Suprapubic skin (tissue), 4 donors: ENCODE measurements at regions not wholly inside any gene's neighbourhood (a gene's known extent, or its start where the extent isn't known, plus 50 kb on each side); places are given as distances from the start of the nearest gene placed in this dataset.

Source experiments
- DNase-seq, 2 donors: peaks; one replicate each; pipeline ENCODE4 v3.0.0-alpha.2; 2019; ENCODE audit warnings: low spot score in 2 of 2
- H3K27ac ChIP-seq: fragments of 200-600 bp; sonication (generic); one replicate; pipeline ENCODE4 v1.5.1; 2019
- H3K27me3 ChIP-seq: fragments of 200-600 bp; sonication (generic); one replicate; pipeline ENCODE4 v1.5.1; 2019
- H3K36me3 ChIP-seq: fragments of 200-600 bp; sonication (generic); one replicate; pipeline ENCODE4 v1.5.1; 2019
- H3K4me1 ChIP-seq: fragments of 200-600 bp; sonication (generic); one replicate; pipeline ENCODE4 v1.5.1; 2019
- H3K4me3 ChIP-seq: fragments of 200-600 bp; sonication (generic); one replicate; pipeline ENCODE4 v1.5.1; 2019; ENCODE audit warnings: mild to moderate bottlenecking
- H3K9me3 ChIP-seq: fragments of 200-600 bp; sonication (generic); one replicate; pipeline ENCODE4 v1.5.1; 2019
- EP300 ChIP-seq: sonication (generic); formaldehyde crosslinking; IDR thresholded peaks from one replicate; pipeline ENCODE4 v1.6.1; 2017; ENCODE audit warnings: antibody characterized with exemption
- POLR2A ChIP-seq, 2 donors: fragments of 450-650 bp; IDR thresholded peaks; one replicate each; pipeline ENCODE4 v1.6.1; 2017; ENCODE audit warnings: antibody characterized with exemption in 2 of 2, mild to moderate bottlenecking in 2 of 2, moderate library complexity in 2 of 2
- POLR2AphosphoS5 ChIP-seq, 3 donors: sonication (generic); formaldehyde crosslinking; IDR thresholded peaks; one replicate each; pipeline ENCODE4 v1.6.1; 2017; ENCODE audit warnings: antibody characterized with exemption in 3 of 3
- WGBS: methylation state at CpG from one replicate; pipeline ENCODE4 v1.1.5; 2018; 5-methylcytosine and 5-hydroxymethylcytosine counted together
- TF ChIP-seq, protein P1 (sequence below), 2 donors: fragments of 200-600 bp in 1 of 2; fragments of 450-650 bp in 1 of 2; sonication (generic) in 1 of 2; IDR thresholded peaks; one replicate each; pipeline ENCODE4 v1.5.1; 2016 to 2019; ENCODE audit warnings: antibody characterized with exemption in 2 of 2, mild to moderate bottlenecking in 1 of 2, moderate library complexity in 1 of 2

DNA sequence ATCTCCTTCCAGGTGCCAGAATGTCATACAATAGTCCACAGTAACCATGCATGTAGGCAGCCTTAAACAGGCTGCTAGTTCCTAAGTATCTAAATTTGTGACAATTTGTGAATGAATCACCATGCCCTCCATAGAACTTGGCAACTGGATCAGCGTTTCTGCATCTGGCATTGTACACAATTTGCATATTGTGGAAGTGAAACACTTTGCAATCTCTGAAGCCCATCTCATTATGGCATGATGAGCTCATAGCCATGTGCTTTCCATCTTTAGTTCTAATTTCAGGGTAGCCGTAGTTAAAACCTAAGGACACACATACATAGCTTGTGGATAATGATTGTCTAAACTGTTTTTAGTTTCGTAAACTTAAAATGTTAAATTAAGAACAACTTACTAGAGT lies 573.6 kb downstream of the PPP4R3C start:
- TF ChIP-seq EP300 (no peak), POLR2A (IDR thresholded peaks at IDR 0.05) (no peak), POLR2AphosphoS5 (IDR thresholded peaks at IDR 0.05) (no peak)
- TF ChIP-seq, protein P1, sequence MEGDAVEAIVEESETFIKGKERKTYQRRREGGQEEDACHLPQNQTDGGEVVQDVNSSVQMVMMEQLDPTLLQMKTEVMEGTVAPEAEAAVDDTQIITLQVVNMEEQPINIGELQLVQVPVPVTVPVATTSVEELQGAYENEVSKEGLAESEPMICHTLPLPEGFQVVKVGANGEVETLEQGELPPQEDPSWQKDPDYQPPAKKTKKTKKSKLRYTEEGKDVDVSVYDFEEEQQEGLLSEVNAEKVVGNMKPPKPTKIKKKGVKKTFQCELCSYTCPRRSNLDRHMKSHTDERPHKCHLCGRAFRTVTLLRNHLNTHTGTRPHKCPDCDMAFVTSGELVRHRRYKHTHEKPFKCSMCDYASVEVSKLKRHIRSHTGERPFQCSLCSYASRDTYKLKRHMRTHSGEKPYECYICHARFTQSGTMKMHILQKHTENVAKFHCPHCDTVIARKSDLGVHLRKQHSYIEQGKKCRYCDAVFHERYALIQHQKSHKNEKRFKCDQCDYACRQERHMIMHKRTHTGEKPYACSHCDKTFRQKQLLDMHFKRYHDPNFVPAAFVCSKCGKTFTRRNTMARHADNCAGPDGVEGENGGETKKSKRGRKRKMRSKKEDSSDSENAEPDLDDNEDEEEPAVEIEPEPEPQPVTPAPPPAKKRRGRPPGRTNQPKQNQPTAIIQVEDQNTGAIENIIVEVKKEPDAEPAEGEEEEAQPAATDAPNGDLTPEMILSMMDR (IDR thresholded peaks at IDR 0.05), result no peak
- H3K4me3 ChIP-seq, result no peak overlapping the region
- DNase-seq, result no peak

DNA sequence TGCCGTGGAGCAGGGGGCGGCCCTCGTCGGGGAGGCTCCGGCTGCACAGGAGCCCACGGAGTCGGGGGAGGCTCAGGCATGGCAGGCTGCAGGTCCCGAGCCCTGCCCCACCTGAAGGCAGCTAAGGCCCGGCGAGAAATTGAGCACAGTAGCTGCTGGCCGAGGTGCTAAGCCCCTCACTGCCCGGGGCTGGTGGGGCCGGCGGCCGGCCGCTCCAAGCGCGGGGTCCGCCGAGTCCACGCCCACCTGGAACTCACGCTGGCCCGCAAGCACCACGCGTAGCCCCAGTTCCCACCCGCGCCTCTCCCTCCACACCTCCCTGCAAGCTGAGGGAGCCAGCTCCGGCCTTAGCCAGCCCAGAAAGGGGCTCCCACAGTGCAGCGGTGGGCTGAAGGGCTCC lies 589.4 kb downstream of the PPP4R3C start:
- H3K27ac ChIP-seq, result no peak overlapping the region
- 94% methylated on average over 8 of the region's 29 CpGs for WGBS
- no peaks in the 10 kb centered on the region for H3K9me3 ChIP-seq
- TF ChIP-seq, protein P1 (IDR thresholded peaks at IDR 0.05), result no peak
- TF ChIP-seq EP300 (no peak), POLR2AphosphoS5 (IDR thresholded peaks at IDR 0.05) (no peak), POLR2A (IDR thresholded peaks at IDR 0.05) (no peak)
- no peaks in the 10 kb centered on the region for H3K27me3 ChIP-seq
- no peak for DNase-seq
- no peaks in the 10 kb centered on the region for H3K36me3 ChIP-seq
- H3K4me3 ChIP-seq, result no peak overlapping the region
- no peaks in the 10 kb centered on the region for H3K4me1 ChIP-seq

More for the DNA sequence above, 573.6 kb downstream of the PPP4R3C start:
- Histone ChIP-seq H3K9me3 (no peaks in the 10 kb centered on the region), H3K4me1 (no peaks in the 10 kb centered on the region), H3K36me3 (no peaks in the 10 kb centered on the region), H3K27ac (no peak overlapping the region), H3K27me3 (no peaks in the 10 kb centered on the region)
- WGBS, result 66% methylated on average over 3 of the region's 3 CpGs

DNA sequence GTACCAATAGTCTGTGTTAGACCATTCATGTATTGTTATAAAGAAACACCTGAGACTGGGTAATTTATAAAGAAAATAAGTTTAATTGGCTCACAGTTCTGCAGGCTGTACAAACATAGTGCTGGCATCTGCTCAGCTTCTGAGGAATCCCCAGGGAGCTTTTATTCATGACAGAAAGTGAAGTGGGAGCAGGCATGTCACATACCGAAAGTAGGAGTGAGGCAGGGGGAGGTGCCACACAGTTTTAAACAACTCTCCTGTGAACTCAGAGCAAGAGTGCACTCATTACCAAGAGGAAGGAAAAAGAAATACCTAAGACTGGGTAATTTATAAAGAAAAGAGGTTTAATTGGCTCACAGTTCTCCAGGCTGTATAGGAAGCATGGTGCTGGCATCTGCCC lies 591.2 kb downstream of the PPP4R3C start:
- no peak overlapping the region for H3K27ac ChIP-seq
- no peak for DNase-seq
- no peak overlapping the region for H3K4me3 ChIP-seq
- TF ChIP-seq POLR2A (IDR thresholded peaks at IDR 0.05), result no peak
- no peak for TF ChIP-seq POLR2AphosphoS5 (IDR thresholded peaks at IDR 0.05)
- no peak for TF ChIP-seq EP300
- TF ChIP-seq, protein P1 (IDR thresholded peaks at IDR 0.05), result no peak
- no peaks in the 10 kb centered on the region for H3K27me3 ChIP-seq
- no peaks in the 10 kb centered on the region for H3K9me3 ChIP-seq
- WGBS, result 95% methylated on average over 1 of the region's 1 CpG
- H3K4me1 ChIP-seq, result no peaks in the 10 kb centered on the region
- H3K36me3 ChIP-seq, result no peaks in the 10 kb centered on the region

DNA sequence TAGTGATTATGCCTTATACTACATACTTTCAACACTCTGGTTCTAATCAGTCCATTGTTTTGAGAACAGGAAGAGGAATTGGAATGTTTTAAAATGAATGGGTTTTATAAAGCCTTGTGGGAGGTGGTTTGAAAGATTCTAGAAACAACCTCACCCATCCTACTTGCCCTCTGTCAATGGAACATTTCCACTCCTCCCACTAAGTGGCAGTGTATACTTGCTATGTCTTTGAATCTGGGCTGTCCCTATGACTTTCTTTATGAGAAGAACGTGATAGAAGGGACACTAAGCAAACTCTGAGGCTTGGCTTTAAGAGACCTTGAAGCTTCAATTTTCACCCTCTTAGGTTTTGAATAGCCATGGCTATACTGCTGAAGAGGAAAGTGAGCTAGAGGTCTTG lies 611.2 kb downstream of the PPP4R3C start:
- H3K4me3 ChIP-seq, result no peak overlapping the region
- H3K4me1 ChIP-seq, result no peaks in the 10 kb centered on the region
- H3K36me3 ChIP-seq, result no peaks in the 10 kb centered on the region
- no peaks in the 10 kb centered on the region for H3K9me3 ChIP-seq
- TF ChIP-seq POLR2AphosphoS5 (IDR thresholded peaks at IDR 0.05) (no peak), EP300 (no peak), POLR2A (IDR thresholded peaks at IDR 0.05) (no peak)
- TF ChIP-seq, protein P1 (IDR thresholded peaks at IDR 0.05), result no peak
- DNase-seq, result no peak
- WGBS, result 5% methylated on average over 1 of the region's 1 CpG
- H3K27ac ChIP-seq, result no peak overlapping the region
- no peaks in the 10 kb centered on the region for H3K27me3 ChIP-seq

DNA sequence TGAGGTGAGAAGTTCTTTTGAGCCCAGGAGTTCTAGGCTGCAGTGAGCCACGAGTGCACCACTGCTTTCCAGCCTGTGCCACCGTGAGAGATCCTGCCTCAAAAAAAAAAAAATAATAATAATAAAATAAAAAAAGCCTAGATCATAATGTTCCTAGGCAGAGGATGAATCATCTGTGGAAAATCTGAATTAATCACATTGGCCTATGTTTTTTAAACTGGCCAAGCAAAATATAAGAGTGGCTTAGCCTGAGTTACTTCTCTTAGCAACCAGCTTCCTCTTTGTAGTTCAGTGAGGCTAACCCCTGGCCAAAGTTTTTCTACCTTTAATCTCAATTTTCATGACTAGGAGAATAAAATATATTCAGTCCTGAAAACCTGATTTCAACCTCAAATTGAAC lies 614.6 kb downstream of the PPP4R3C start:
- Histone ChIP-seq H3K4me3 (no peak overlapping the region), H3K9me3 (no peaks in the 10 kb centered on the region), H3K27me3 (no peaks in the 10 kb centered on the region), H3K27ac (no peak overlapping the region), H3K36me3 (no peaks in the 10 kb centered on the region), H3K4me1 (no peaks in the 10 kb centered on the region)
- TF ChIP-seq, protein P1 (IDR thresholded peaks at IDR 0.05), result no peak
- no peak for TF ChIP-seq POLR2A (IDR thresholded peaks at IDR 0.05)
- no peak for TF ChIP-seq EP300
- no peak for TF ChIP-seq POLR2AphosphoS5 (IDR thresholded peaks at IDR 0.05)
- no peak for DNase-seq
- 59% methylated on average over 2 of the region's 2 CpGs for WGBS
